Fibroblast of lung (primary cell): ENCODE measurements at regions not wholly inside any gene's neighbourhood (a gene's known extent, or its start where the extent isn't known, plus 50 kb on each side); places are given as distances from the start of the nearest gene placed in this dataset.

Experiments
- CTCF ChIP-seq, 2 donors: IDR thresholded peaks in 1 of 2; conservative IDR thresholded peaks in 1 of 2; 1 replicate in 1 of 2; 2 replicates in 1 of 2; pipeline ENCODE4 v1.5.1; 2011 to 2012; ENCODE audit warnings: low read length in 2 of 2, control low read depth in 1 of 2, inconsistent platforms in 1 of 2, low read depth in 1 of 2, mild to moderate bottlenecking in 1 of 2
- EZH2 ChIP-seq: IDR thresholded peaks from 2 replicates; pipeline ENCODE4 v1.5.1; 2012; ENCODE audit warnings: low read length, control low read depth, mild to moderate bottlenecking; ENCODE audit errors: missing control alignments

- TF ChIP-seq CTCF (conservative IDR thresholded peaks at IDR 0.05 in 1 of 2, IDR thresholded peaks at IDR 0.05 in 1 of 2; ENCODE audit: low read depth in 1 of 2, low read length in 2 of 2) (no peak), EZH2 (no peak)
Observed at GRCh38 chr14:48349689-48350088, 674.3 kb upstream of the MDGA2 start.
